IMR-90 (cell line): ENCODE measurements at regions not wholly inside any gene's neighbourhood (a gene's known extent, or its start where the extent isn't known, plus 50 kb on each side); places are given as distances from the start of the nearest gene placed in this dataset.

Source experiments
- ATAC-seq: fragments of 200-7000 bp; cut with Tn5 transposase; 2 replicates; pipeline ENCODE4 v1.9.1; 2020; ENCODE audit warnings: low read depth, mild to moderate bottlenecking, moderate library complexity
- BruUV-seq: library from RNA; stranded (reverse); fragments of 400-500 nt; replicated peaks from 2 replicates; lab custom pipeline; 2021; lab: Mats Ljungman, UMichigan
- CTCF ChIA-PET: fragments of 300-600 bp; formaldehyde crosslinking; extraction: SDS; loops from one replicate; lab custom pipeline; 2021; ENCODE audit warnings: antibody characterized with exemption; lab: Yijun Ruan, JAX
- POLR2A ChIA-PET: fragments of 300-600 bp; sonication (Branson Sonifier 250); formaldehyde crosslinking; loops from one replicate; lab custom pipeline; 2022; ENCODE audit warnings: antibody characterized with exemption; ENCODE audit not compliant: unreplicated experiment; lab: Charles Lee
- DNase-seq: peaks from one replicate; pipeline ENCODE4 v3.0.0; 2013
- H2AFZ ChIP-seq: replicated peaks from 2 replicates; pipeline ENCODE3; 2013; ENCODE audit warnings: low read length, mild to moderate bottlenecking; ENCODE audit not compliant: poor library complexity
- H2AK5ac ChIP-seq: 2 replicates; pipeline ENCODE4 v1.6.1; 2013; ENCODE audit warnings: low read depth, low read length, inconsistent platforms
- H2AK9ac ChIP-seq: replicated peaks from 2 replicates; pipeline ENCODE3; 2013; ENCODE audit warnings: mild to moderate bottlenecking, low read depth, low read length, moderate library complexity; ENCODE audit not compliant: poor library complexity
- H2BK120ac ChIP-seq: 2 replicates; pipeline ENCODE4 v1.6.1; 2013; ENCODE audit warnings: low read depth, low read length, inconsistent platforms
- H2BK15ac ChIP-seq: 3 replicates; pipeline ENCODE4 v1.6.1; 2013; ENCODE audit warnings: low read depth, low read length, inconsistent platforms
- H2BK20ac ChIP-seq: 2 replicates; pipeline ENCODE4 v1.6.1; 2013; ENCODE audit warnings: low read depth, mild to moderate bottlenecking, inconsistent platforms, low read length, moderate library complexity
- H2BK5ac ChIP-seq: 2 replicates; pipeline ENCODE4 v1.6.1; 2013; ENCODE audit warnings: mild to moderate bottlenecking, low read depth, low read length, inconsistent platforms; ENCODE audit not compliant: poor library complexity, severe bottlenecking
- H3K14ac ChIP-seq: replicated peaks from 2 replicates; pipeline ENCODE4 v1.6.1; 2013; ENCODE audit warnings: low read depth, low read length, inconsistent platforms
- H3K18ac ChIP-seq: 2 replicates; pipeline ENCODE4 v1.6.1; 2013; ENCODE audit warnings: low read depth, low read length, control low read depth
- H3K23ac ChIP-seq: 2 replicates; pipeline ENCODE4 v1.6.1; 2013; ENCODE audit warnings: low read depth, low read length, inconsistent platforms
- H3K27ac ChIP-seq: 2 replicates; pipeline ENCODE4 v1.5.1; 2013; ENCODE audit warnings: mild to moderate bottlenecking, control low read depth, low read length; ENCODE audit not compliant: insufficient read depth
- H3K27me3 ChIP-seq: 2 replicates; pipeline ENCODE4 v1.6.1; 2013; ENCODE audit warnings: low read length; ENCODE audit not compliant: control insufficient read depth, insufficient read depth
- H3K36me3 ChIP-seq: 2 replicates; pipeline ENCODE4 v1.6.1; 2013; ENCODE audit warnings: low read length, mixed read lengths; ENCODE audit not compliant: control insufficient read depth, insufficient read depth
- H3K4ac ChIP-seq: 2 replicates; pipeline ENCODE4 v1.6.1; 2013; ENCODE audit warnings: low read depth, low read length, inconsistent platforms
- H3K4me1 ChIP-seq: 2 replicates; pipeline ENCODE4 v1.6.1; 2013; ENCODE audit warnings: low read length, mixed read lengths; ENCODE audit not compliant: control insufficient read depth, insufficient read depth
- H3K4me2 ChIP-seq: 2 replicates; pipeline ENCODE4 v1.6.1; 2013; ENCODE audit warnings: low read depth, mild to moderate bottlenecking, control low read depth, low read length, moderate library complexity
- H3K4me3 ChIP-seq: 2 replicates; pipeline ENCODE4 v1.5.1; 2013; ENCODE audit warnings: low read depth, mild to moderate bottlenecking, control low read depth, low read length, moderate library complexity; ENCODE audit not compliant: insufficient read depth
- H3K56ac ChIP-seq: 2 replicates; pipeline ENCODE4 v1.6.1; 2013; ENCODE audit warnings: low read length, inconsistent platforms; ENCODE audit not compliant: insufficient read depth; ENCODE audit errors: extremely low read depth
- H3K79me1 ChIP-seq, 2 experiments: 2 replicates each; pipeline ENCODE4 v1.6.1; 2013; ENCODE audit warnings: low read length in 2 of 2, inconsistent platforms in 1 of 2, low read depth in 1 of 2
- H3K9ac ChIP-seq: 2 replicates; pipeline ENCODE4 v1.6.1; 2013; ENCODE audit warnings: low read depth, low read length, control low read depth
- H3K9me1 ChIP-seq: 2 replicates; pipeline ENCODE4 v1.6.1; 2013; ENCODE audit warnings: low read length, inconsistent platforms; ENCODE audit not compliant: insufficient read depth
- H3K9me3 ChIP-seq: 2 replicates; pipeline ENCODE4 v1.6.1; 2013; ENCODE audit warnings: low read length; ENCODE audit not compliant: control insufficient read depth, insufficient read depth
- H4K20me1 ChIP-seq: 2 replicates; pipeline ENCODE4 v1.6.1; 2013; ENCODE audit warnings: low read length, inconsistent platforms; ENCODE audit not compliant: insufficient read depth
- H4K5ac ChIP-seq: 2 replicates; pipeline ENCODE4 v1.6.1; 2013; ENCODE audit warnings: mild to moderate bottlenecking, low read depth, low read length, control low read depth
- H4K8ac ChIP-seq, 2 experiments: 2 replicates each; pipeline ENCODE4 v1.6.1; 2013; ENCODE audit warnings: low read depth in 2 of 2, low read length in 2 of 2, control low read depth in 1 of 2, inconsistent platforms in 1 of 2
- H4K91ac ChIP-seq: 2 replicates; pipeline ENCODE4 v1.6.1; 2013; ENCODE audit warnings: low read depth, low read length, inconsistent platforms; ENCODE audit not compliant: insufficient read depth
- BHLHE40 ChIP-seq: fragments of 150-350 bp; IDR thresholded peaks from 2 replicates; pipeline ENCODE4 v1.6.1; 2016; ENCODE audit warnings: mild to moderate bottlenecking, low read depth, low read length
- CEBPB ChIP-seq: IDR thresholded peaks from 2 replicates; pipeline ENCODE4 v1.6.1; 2012; ENCODE audit warnings: low read depth, low read length, improper control_type of control experiment
- CHD1 ChIP-seq: IDR thresholded peaks from 2 replicates; pipeline ENCODE4 v1.6.1; 2012; ENCODE audit warnings: low read depth, low read length, improper control_type of control experiment
- CTCF ChIP-seq: conservative IDR thresholded peaks from 2 replicates; pipeline ENCODE4 v1.5.1; 2012; ENCODE audit warnings: mild to moderate bottlenecking, low read depth, low read length, improper control_type of control experiment
- ELK1 ChIP-seq: fragments of 150-350 bp; IDR thresholded peaks from 2 replicates; pipeline ENCODE4 v1.6.1; 2016; ENCODE audit warnings: low read depth, mild to moderate bottlenecking, low read length, moderate library complexity, borderline replicate concordance
- FOS ChIP-seq: fragments of 150-350 bp; IDR thresholded peaks from 2 replicates; pipeline ENCODE4 v1.6.1; 2016; ENCODE audit warnings: low read depth, low read length
- MAFK ChIP-seq: IDR thresholded peaks from 2 replicates; pipeline ENCODE4 v1.6.1; 2012; ENCODE audit warnings: low read depth, low read length, improper control_type of control experiment
- MAZ ChIP-seq: IDR thresholded peaks from 2 replicates; pipeline ENCODE4 v1.6.1; 2012; ENCODE audit warnings: low read depth, mild to moderate bottlenecking, low read length, improper control_type of control experiment, moderate library complexity, borderline replicate concordance
- MXI1 ChIP-seq: IDR thresholded peaks from 2 replicates; pipeline ENCODE4 v1.6.1; 2012; ENCODE audit warnings: low read depth, mild to moderate bottlenecking, low read length, moderate library complexity, borderline replicate concordance
- NFE2L2 ChIP-seq: fragments of 150-350 bp; IDR thresholded peaks from 2 replicates; pipeline ENCODE4 v1.6.1; 2016; ENCODE audit warnings: low read depth, mild to moderate bottlenecking, low read length
- POLR2A ChIP-seq: IDR thresholded peaks from 2 replicates; pipeline ENCODE4 v1.6.1; 2012; ENCODE audit warnings: mild to moderate bottlenecking, low read depth, low read length
- RAD21 ChIP-seq: IDR thresholded peaks from 2 replicates; pipeline ENCODE4 v1.6.1; 2012; ENCODE audit warnings: low read length, improper control_type of control experiment
- RCOR1 ChIP-seq: IDR thresholded peaks from 2 replicates; pipeline ENCODE4 v1.6.1; 2012; ENCODE audit warnings: mild to moderate bottlenecking, low read length, improper control_type of control experiment; ENCODE audit not compliant: insufficient replicate concordance
- RFX5 ChIP-seq: IDR thresholded peaks from 2 replicates; pipeline ENCODE4 v1.8.0; 2012; ENCODE audit warnings: low read depth, mild to moderate bottlenecking, low read length, moderate library complexity
- SMC3 ChIP-seq: fragments of 150-350 bp; IDR thresholded peaks from 2 replicates; pipeline ENCODE4 v1.6.1; 2016; ENCODE audit warnings: low read depth, mild to moderate bottlenecking, antibody characterized with exemption, low read length, moderate library complexity
- USF2 ChIP-seq: fragments of 150-350 bp; IDR thresholded peaks from 2 replicates; pipeline ENCODE4 v1.6.1; 2017; ENCODE audit warnings: mild to moderate bottlenecking, antibody characterized with exemption, low read length, low read depth
- WGBS, 2 experiments: methylation state at CpG; one replicate each; pipeline versions ENCODE4 v1.1.5 to v1.1.7; 2013; ENCODE audit warnings: missing lambda C conversion rate in 2 of 2; ENCODE audit not compliant: insufficient read length in 1 of 2; ENCODE audit errors: extremely low coverage in 2 of 2; 5-methylcytosine and 5-hydroxymethylcytosine counted together
- dilution Hi-C: fragments of 300-500 bp; cut with HindIII; formaldehyde crosslinking; loops from one replicate; pipeline ENCODE4 v1.14.3; 2018; ENCODE audit warnings: low sequenced_read_pairs; ENCODE audit not compliant: unreplicated experiment
- in situ Hi-C: fragments of 300-500 bp; cut with MboI; formaldehyde crosslinking; loops from 3 replicates; pipeline ENCODE4 v1.14.3; 2019; ENCODE audit warnings: low sequenced_read_pairs, inconsistent platforms, mixed read lengths
- intact Hi-C: fragments of 100-400 bp; cut with micrococcal nuclease; formaldehyde crosslinking; loops from 2 replicates; pipeline ENCODE4 v1.10.0; 2022

- Histone ChIP-seq H3K27ac (no peak overlapping the region), H3K14ac (no peak overlapping the region), H2BK20ac (no peak overlapping the region), H3K18ac (no peak overlapping the region), H3K27me3 (no peaks in the 10 kb centered on the region), H3K9me3 (no peaks in the 10 kb centered on the region), H3K23ac (no peak overlapping the region), H3K9me1 (no peaks in the 10 kb centered on the region), H3K4ac (no peak overlapping the region), H2AK5ac (no peak overlapping the region), H3K4me1 (no peaks in the 10 kb centered on the region), H4K5ac (no peak overlapping the region), H4K20me1 (no peaks in the 10 kb centered on the region), H3K4me3 (no peak overlapping the region), H2BK120ac (no peak overlapping the region), H3K79me1 (no peaks in the 10 kb centered on the region), H2AFZ (no peak overlapping the region), H3K4me2 (no peak overlapping the region), H2BK5ac (no peak overlapping the region), H4K91ac (no peak overlapping the region), H3K9ac (no peak overlapping the region), H4K8ac (no peak overlapping the region), H3K36me3 (no peaks in the 10 kb centered on the region), H3K56ac (no peak overlapping the region), H2BK15ac (no peak overlapping the region), H2AK9ac (no peak overlapping the region)
- intact Hi-C loops: no loop called here
- no peak for ATAC-seq
- dilution Hi-C loops: no loop called here
- no TSS peak for BruUV-seq
- in situ Hi-C loops: no loop called here
- ChIA-PET POLR2A (no interaction called here), CTCF (no interaction called here)
- WGBS, 2 experiments: no CpG with 5 or more reads among the region's 2 CpGs
- TF ChIP-seq RCOR1 (no peak), CEBPB (no peak), POLR2A (no peak), SMC3 (no peak), BHLHE40 (no peak), MAZ (no peak), NFE2L2 (no peak), CTCF (no peak), CHD1 (no peak), MAFK (no peak), RFX5 (no peak), RAD21 (no peak), FOS (no peak), MXI1 (no peak), ELK1 (no peak), USF2 (no peak)
- no peak for DNase-seq
These were observed 860.0 kb upstream of the POU3F4 start for GRCh38 chrX:82648062-82648461.
